HCT116 (cell line): ENCODE measurements at regions not wholly inside any gene's neighbourhood (a gene's known extent, or its start where the extent isn't known, plus 50 kb on each side); places are given as distances from the start of the nearest gene placed in this dataset.

Experiments
- ATAC-seq: fragments of 200-7000 bp; cut with Tn5 transposase; 2 replicates; pipeline ENCODE4 v1.9.1; 2020; ENCODE audit warnings: mild to moderate bottlenecking, moderate library complexity
- BruUV-seq: library from RNA; stranded (reverse); fragments of 400-500 nt; replicated peaks from 2 replicates; lab custom pipeline; 2021; lab: Mats Ljungman, UMichigan
- CTCF ChIA-PET: fragments of 300-600 bp; sonication (Branson Sonifier 250); formaldehyde crosslinking; loops from one replicate; lab custom pipeline; 2021; ENCODE audit warnings: antibody characterized with exemption; lab: Charles Lee
- POLR2A ChIA-PET: fragments of 300-600, 350-600 bp; sonication (Branson Sonifier 250); formaldehyde crosslinking; loops from one replicate; lab custom pipeline; 2021; ENCODE audit warnings: antibody characterized with exemption; lab: Charles Lee
- RAD21 ChIA-PET, 2 experiments: fragments of 300-600 bp; sonication (Branson Sonifier 250); formaldehyde crosslinking; loops; one replicate each; lab custom pipeline; 2023; ENCODE audit warnings: low total read pairs in 2 of 2; ENCODE audit not compliant: uncharacterized antibody in 2 of 2, unreplicated experiment in 2 of 2, low non-redundant PET in 1 of 2; lab: Charles Lee
- DNase-seq: peaks from one replicate; pipeline ENCODE4 v3.0.0-alpha.2; 2010; ENCODE audit warnings: low read depth, low spot score
- H2AFZ ChIP-seq: fragments of 200-600 bp; shearing (Covaris generic), sonication (generic); 2 replicates; pipeline ENCODE4 v1.6.1; 2017; ENCODE audit warnings: low read depth, mixed run types, mixed read lengths, antibody characterized with exemption, low read length; ENCODE audit not compliant: poor library complexity, severe bottlenecking
- H3K27ac ChIP-seq: 2 replicates; pipeline ENCODE4 v1.5.1; 2012; ENCODE audit warnings: low read depth, low read length
- H3K27me3 ChIP-seq: fragments of 200-600 bp; sonication (generic); 2 replicates; pipeline ENCODE4 v1.6.1; 2016; ENCODE audit warnings: mixed run types, low read length, mixed read lengths; ENCODE audit not compliant: insufficient read depth
- H3K36me3 ChIP-seq, 2 experiments: fragments of 200-500 bp in 1 of 2; fragments of 200-600 bp in 1 of 2; sonication (Bioruptor generic) in 1 of 2; sonication (generic) in 1 of 2; 2 replicates each; pipeline versions ENCODE4 v1.5.1 to v1.6.1; 2014 to 2016; ENCODE audit warnings: low read length in 2 of 2, inconsistent platforms in 1 of 2, mixed read lengths in 1 of 2, mixed run types in 1 of 2; ENCODE audit not compliant: insufficient read depth in 2 of 2, control insufficient read depth in 1 of 2
- H3K4me1 ChIP-seq, 2 experiments: fragments of 200-600 bp in 1 of 2; sonication (generic) in 1 of 2; 2 replicates each; pipeline versions ENCODE4 v1.5.1 to v1.6.1; 2012 to 2017; ENCODE audit warnings: low read length in 2 of 2, inconsistent platforms in 1 of 2, mild to moderate bottlenecking in 1 of 2, mixed read lengths in 1 of 2, mixed run types in 1 of 2, moderate library complexity in 1 of 2; ENCODE audit not compliant: insufficient read depth in 2 of 2, control insufficient read depth in 1 of 2
- H3K4me2 ChIP-seq: fragments of 200-600 bp; sonication (generic); 2 replicates; pipeline ENCODE4 v1.6.1; 2017; ENCODE audit warnings: mixed run types, low read length, mixed read lengths
- H3K4me3 ChIP-seq, 2 experiments: fragments of 200-600 bp in 1 of 2; sonication (generic) in 1 of 2; replicated peaks in 1 of 2; 2 replicates each; pipeline ENCODE4 v1.5.1; 2011 to 2016; ENCODE audit warnings: low read length in 2 of 2, control low read depth in 1 of 2, low read depth in 1 of 2, mild to moderate bottlenecking in 1 of 2, mixed read lengths in 1 of 2, mixed run types in 1 of 2
- H3K79me2 ChIP-seq: fragments of 200-600 bp; sonication (generic); 2 replicates; pipeline ENCODE4 v1.6.1; 2017; ENCODE audit warnings: mild to moderate bottlenecking, mixed run types, low read length, moderate library complexity, mixed read lengths; ENCODE audit not compliant: insufficient read depth
- H3K9ac ChIP-seq: fragments of 200-600 bp; sonication (generic); 2 replicates; pipeline ENCODE4 v1.6.1; 2016; ENCODE audit warnings: low read length, mixed read lengths
- H3K9me2 ChIP-seq: fragments of 200-600 bp; sonication (generic), shearing (Covaris generic); 2 replicates; pipeline ENCODE4 v1.6.1; 2017; ENCODE audit warnings: mixed run types, mild to moderate bottlenecking, moderate library complexity; ENCODE audit not compliant: insufficient read depth
- H3K9me3 ChIP-seq, 2 experiments: fragments of 200-500 bp in 1 of 2; fragments of 200-600 bp in 1 of 2; sonication (Bioruptor generic) in 1 of 2; sonication (generic) in 1 of 2; 2 replicates each; pipeline ENCODE4 v1.6.1; 2014 to 2017; ENCODE audit warnings: low read length in 2 of 2, mixed read lengths in 2 of 2, inconsistent platforms in 1 of 2, low read depth in 1 of 2, mild to moderate bottlenecking in 1 of 2, mixed run types in 1 of 2, moderate library complexity in 1 of 2; ENCODE audit not compliant: control insufficient read depth in 1 of 2, insufficient read depth in 1 of 2
- H4K20me1 ChIP-seq: fragments of 200-600 bp; sonication (generic), shearing (Covaris generic); 2 replicates; pipeline ENCODE4 v1.6.1; 2017; ENCODE audit warnings: mixed run types, mild to moderate bottlenecking, moderate library complexity; ENCODE audit not compliant: insufficient read depth
- ATF3 ChIP-seq: IDR thresholded peaks from 2 replicates; pipeline ENCODE4 v1.6.1; 2012
- CBX3 ChIP-seq: IDR thresholded peaks from 2 replicates; pipeline ENCODE4 v1.6.1; 2012; ENCODE audit warnings: low read depth
- CEBPB ChIP-seq: IDR thresholded peaks from 2 replicates; pipeline ENCODE4 v1.6.1; 2012; ENCODE audit warnings: low read depth
- EGR1 ChIP-seq: IDR thresholded peaks from 2 replicates; pipeline ENCODE4 v1.6.1; 2012; ENCODE audit warnings: low read depth
- ELF1 ChIP-seq: IDR thresholded peaks from 2 replicates; pipeline ENCODE4 v1.6.1; 2012; ENCODE audit warnings: low read depth, borderline replicate concordance
- EZH2 ChIP-seq: fragments of 200-600 bp; sonication (generic); IDR thresholded peaks from 2 replicates; pipeline ENCODE4 v1.6.1; 2017; ENCODE audit warnings: antibody characterized with exemption, mixed run types
- EZH2phosphoT487 ChIP-seq: fragments of 200-600 bp; IDR thresholded peaks from 2 replicates; pipeline ENCODE4 v1.6.1; 2018; ENCODE audit warnings: antibody characterized with exemption, borderline replicate concordance
- FOSL1 ChIP-seq: IDR thresholded peaks from 2 replicates; pipeline ENCODE4 v1.6.1; 2012; ENCODE audit warnings: low read depth
- JUND ChIP-seq: IDR thresholded peaks from 2 replicates; pipeline ENCODE4 v1.6.1; 2012
- MAX ChIP-seq: IDR thresholded peaks from 2 replicates; pipeline ENCODE4 v1.6.1; 2012
- POLR2A ChIP-seq: IDR thresholded peaks from 2 replicates; pipeline ENCODE4 v1.7.0; 2011; ENCODE audit warnings: borderline replicate concordance; ENCODE audit not compliant: insufficient read depth, insufficient read length; ENCODE audit errors: extremely low read depth
- REST ChIP-seq: IDR thresholded peaks from 2 replicates; pipeline ENCODE4 v1.6.1; 2012; ENCODE audit warnings: low read depth
- SP1 ChIP-seq: IDR thresholded peaks from 2 replicates; pipeline ENCODE4 v1.6.1; 2012; ENCODE audit warnings: low read depth
- SRF ChIP-seq: IDR thresholded peaks from 2 replicates; pipeline ENCODE4 v1.6.1; 2012; ENCODE audit warnings: low read depth
- TCF7L2 ChIP-seq: IDR thresholded peaks from 2 replicates; pipeline ENCODE4 v1.7.0; 2011; ENCODE audit warnings: borderline replicate concordance, inconsistent platforms; ENCODE audit not compliant: insufficient read depth, insufficient read length; ENCODE audit errors: extremely low read depth
- YY1 ChIP-seq: IDR thresholded peaks from 2 replicates; pipeline ENCODE4 v1.6.1; 2011; ENCODE audit warnings: low read length, low read depth, moderate library complexity, mild to moderate bottlenecking; ENCODE audit not compliant: insufficient replicate concordance; ENCODE audit errors: extremely low read depth
- ZFX ChIP-seq: fragments of 450-650 bp; IDR thresholded peaks from 2 replicates; pipeline ENCODE4 v1.6.1; 2017
- ZNF274 ChIP-seq: fragments of 200-500 bp; sonication (Bioruptor generic); IDR thresholded peaks from 2 replicates; pipeline ENCODE4 v1.6.1; 2014; ENCODE audit warnings: mild to moderate bottlenecking, low read depth, low read length, inconsistent platforms
- intact Hi-C: fragments of 100-400 bp; cut with micrococcal nuclease; formaldehyde crosslinking; loops from 2 replicates; pipeline ENCODE4 v1.10.0; 2022
- TF ChIP-seq, protein P1 (sequence below), 3 experiments: fragments of 200-600 bp in 1 of 3; sonication (generic) in 1 of 3; IDR thresholded peaks in 2 of 3; conservative IDR thresholded peaks in 1 of 3; 2 replicates each; pipeline ENCODE4 v1.5.1; 2012 to 2017; ENCODE audit warnings: low read depth in 2 of 3, low read length in 2 of 3, antibody characterized with exemption in 1 of 3, borderline replicate concordance in 1 of 3, control low read depth in 1 of 3, mild to moderate bottlenecking in 1 of 3, mixed read lengths in 1 of 3, mixed run types in 1 of 3, moderate library complexity in 1 of 3; ENCODE audit not compliant: insufficient read depth in 1 of 3

DNA sequence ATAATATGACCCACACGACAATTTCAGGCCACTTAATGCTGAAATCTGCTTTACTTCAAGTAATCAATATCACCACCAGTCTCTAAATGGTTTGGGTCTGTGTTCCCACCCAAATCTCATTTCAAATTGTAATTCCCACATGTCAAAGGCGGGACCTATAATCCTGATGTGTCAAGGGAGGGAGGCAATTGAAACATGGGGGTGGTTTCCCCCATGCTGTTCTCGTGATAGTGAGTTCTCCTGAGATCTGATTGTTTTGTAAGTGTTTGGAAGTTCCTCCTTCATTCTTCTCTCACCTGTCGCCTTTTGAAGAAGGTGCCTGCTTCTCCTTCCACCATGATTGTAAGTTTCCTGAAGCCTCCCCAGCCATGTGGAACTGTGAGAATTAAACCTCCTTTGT is 178.4 kb downstream of the CRPPA start:
- no peak overlapping the region for H3K9ac ChIP-seq
- DNase-seq (no peak), ATAC-seq (no peak)
- H3K36me3 ChIP-seq: no peaks in the 10 kb centered on the region
- BruUV-seq: no TSS peak
- no peak overlapping the region for H3K27ac ChIP-seq
- no peaks in the 10 kb centered on the region for H4K20me1 ChIP-seq
- H2AFZ ChIP-seq: no peak overlapping the region
- TF ChIP-seq JUND: no peak
- TF ChIP-seq MAX: no peak
- no peak for TF ChIP-seq EZH2phosphoT487
- no peak for TF ChIP-seq ATF3
- TF ChIP-seq TCF7L2: no peak
- TF ChIP-seq, protein P1, sequence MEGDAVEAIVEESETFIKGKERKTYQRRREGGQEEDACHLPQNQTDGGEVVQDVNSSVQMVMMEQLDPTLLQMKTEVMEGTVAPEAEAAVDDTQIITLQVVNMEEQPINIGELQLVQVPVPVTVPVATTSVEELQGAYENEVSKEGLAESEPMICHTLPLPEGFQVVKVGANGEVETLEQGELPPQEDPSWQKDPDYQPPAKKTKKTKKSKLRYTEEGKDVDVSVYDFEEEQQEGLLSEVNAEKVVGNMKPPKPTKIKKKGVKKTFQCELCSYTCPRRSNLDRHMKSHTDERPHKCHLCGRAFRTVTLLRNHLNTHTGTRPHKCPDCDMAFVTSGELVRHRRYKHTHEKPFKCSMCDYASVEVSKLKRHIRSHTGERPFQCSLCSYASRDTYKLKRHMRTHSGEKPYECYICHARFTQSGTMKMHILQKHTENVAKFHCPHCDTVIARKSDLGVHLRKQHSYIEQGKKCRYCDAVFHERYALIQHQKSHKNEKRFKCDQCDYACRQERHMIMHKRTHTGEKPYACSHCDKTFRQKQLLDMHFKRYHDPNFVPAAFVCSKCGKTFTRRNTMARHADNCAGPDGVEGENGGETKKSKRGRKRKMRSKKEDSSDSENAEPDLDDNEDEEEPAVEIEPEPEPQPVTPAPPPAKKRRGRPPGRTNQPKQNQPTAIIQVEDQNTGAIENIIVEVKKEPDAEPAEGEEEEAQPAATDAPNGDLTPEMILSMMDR (IDR thresholded peaks at IDR 0.05 in 2 of 3, conservative IDR thresholded peaks at IDR 0.05 in 1 of 3; ENCODE audit: borderline replicate concordance in 1 of 3, insufficient read depth in 1 of 3, low read depth in 2 of 3, low read length in 2 of 3): no peak
- no peak for TF ChIP-seq SP1
- no peak for TF ChIP-seq YY1
- no peak for TF ChIP-seq ZFX
- TF ChIP-seq REST: no peak
- no peak for TF ChIP-seq ELF1
- no peak for TF ChIP-seq FOSL1
- TF ChIP-seq EGR1: no peak
- TF ChIP-seq SRF: no peak
- no peak for TF ChIP-seq CEBPB
- TF ChIP-seq ZNF274: no peak
- no peak for TF ChIP-seq EZH2
- TF ChIP-seq POLR2A: no peak
- no peak for TF ChIP-seq CBX3
- no peaks in the 10 kb centered on the region for H3K27me3 ChIP-seq
- H3K9me2 ChIP-seq: no peaks in the 10 kb centered on the region; the same call in 1 of the 2 replicates
- CTCF ChIA-PET: no interaction called here
- no peaks in the 10 kb centered on the region for H3K79me2 ChIP-seq
- H3K4me2 ChIP-seq: no peak overlapping the region
- intact Hi-C loops: no loop called here
- no peaks in the 10 kb centered on the region for H3K4me1 ChIP-seq
- no peaks in the 10 kb centered on the region for H3K9me3 ChIP-seq
- no peak overlapping the region for H3K4me3 ChIP-seq
- RAD21 ChIA-PET: no interaction called here
- POLR2A ChIA-PET: no interaction called here
